ENCODE measurements at regions not wholly inside any gene's neighbourhood (a gene's known extent, or its start where the extent isn't known, plus 50 kb on each side); places are given as distances from the start of the nearest gene placed in this dataset.

GRCh38 chr15:69737916-69738315 lies 285.3 kb downstream of the RPLP1 start:
- no peak for DNase-seq (ENCODE audit: low read depth)

- no peak for DNase-seq (ENCODE audit: low read depth)
These were observed 288.1 kb downstream of the RPLP1 start for GRCh38 chr15:69740684-69741083.

- DNase-seq (ENCODE audit: low read depth), result no peak
These were observed 289.7 kb downstream of the RPLP1 start for GRCh38 chr15:69742361-69742760.

- DNase-seq (ENCODE audit: low read depth), result no peak
These were observed 290.5 kb downstream of the RPLP1 start for GRCh38 chr15:69743091-69743490.

- no peak for DNase-seq (ENCODE audit: low read depth)
These were observed 292.0 kb downstream of the RPLP1 start for GRCh38 chr15:69744391-69745162.

GRCh38 chr15:69747193-69747592 lies 294.6 kb downstream of the RPLP1 start:
- no peak for DNase-seq (ENCODE audit: low read depth)

GRCh38 chr15:69748131-69748530 lies 295.5 kb downstream of the RPLP1 start:
- DNase-seq (ENCODE audit: low read depth), result no peak

GRCh38 chr15:69748576-69749185 lies 296.1 kb downstream of the RPLP1 start:
- no peak for DNase-seq (ENCODE audit: low read depth)

- no peak for DNase-seq (ENCODE audit: low read depth)
These were observed 296.7 kb downstream of the RPLP1 start for GRCh38 chr15:69749274-69749673.

GRCh38 chr15:69749797-69750196 lies 297.2 kb downstream of the RPLP1 start:
- DNase-seq (ENCODE audit: low read depth), result no peak

- no peak for DNase-seq (ENCODE audit: low read depth)
These were observed 297.6 kb downstream of the RPLP1 start for GRCh38 chr15:69750253-69750652.

GRCh38 chr15:69751147-69751546 lies 298.5 kb downstream of the RPLP1 start:
- DNase-seq (ENCODE audit: low read depth), result no peak

GRCh38 chr15:69751566-69751965 lies 298.9 kb downstream of the RPLP1 start:
- DNase-seq (ENCODE audit: low read depth), result peak; percentile 15

- no peak for DNase-seq (ENCODE audit: low read depth)
These were observed 301.2 kb downstream of the RPLP1 start for GRCh38 chr15:69753867-69754266.

GRCh38 chr15:69754313-69754712 lies 301.7 kb downstream of the RPLP1 start:
- DNase-seq (ENCODE audit: low read depth), result no peak

- DNase-seq (ENCODE audit: low read depth), result no peak
These were observed 303.1 kb downstream of the RPLP1 start for GRCh38 chr15:69755551-69756310.

GRCh38 chr15:69756440-69756839 lies 303.8 kb downstream of the RPLP1 start:
- no peak for DNase-seq (ENCODE audit: low read depth)

GRCh38 chr15:69757186-69757585 lies 304.6 kb downstream of the RPLP1 start:
- DNase-seq (ENCODE audit: low read depth), result no peak

GRCh38 chr15:69758291-69758771 lies 305.7 kb downstream of the RPLP1 start:
- DNase-seq (ENCODE audit: low read depth), result peak; percentile 71

GRCh38 chr15:69758810-69759790 lies 306.5 kb downstream of the RPLP1 start:
- peak; percentile 77 for DNase-seq (ENCODE audit: low read depth)

- peak; percentile 13 for DNase-seq (ENCODE audit: low read depth)
These were observed 307.7 kb downstream of the RPLP1 start for GRCh38 chr15:69760258-69760845.

Data from EH (cell line).